Esophagus (tissue), 2 donors: ENCODE measurements at regions not wholly inside any gene's neighbourhood (a gene's known extent, or its start where the extent isn't known, plus 50 kb on each side); places are given as distances from the start of the nearest gene placed in this dataset.

Experiments
- H3K27ac ChIP-seq, 2 donors: one replicate each; pipeline ENCODE4 v1.5.1; 2013; ENCODE audit warnings: low read depth in 2 of 2, mild to moderate bottlenecking in 2 of 2, inconsistent platforms in 1 of 2, low read length in 1 of 2, moderate library complexity in 1 of 2
- H3K27me3 ChIP-seq, 2 donors: one replicate each; pipeline ENCODE4 v1.6.1; 2013; ENCODE audit warnings: low read length in 2 of 2, control low read depth in 1 of 2, mild to moderate bottlenecking in 1 of 2; ENCODE audit not compliant: insufficient read depth in 2 of 2, control insufficient read depth in 1 of 2
- H3K36me3 ChIP-seq, 2 donors: one replicate each; pipeline ENCODE4 v1.6.1; 2013; ENCODE audit warnings: low read length in 1 of 2; ENCODE audit not compliant: control insufficient read depth in 2 of 2, insufficient read depth in 2 of 2
- H3K4me1 ChIP-seq, 2 donors: one replicate each; pipeline ENCODE4 v1.6.1; 2013; ENCODE audit warnings: low read length in 1 of 2; ENCODE audit not compliant: control insufficient read depth in 2 of 2, insufficient read depth in 2 of 2
- H3K4me3 ChIP-seq, 2 donors: one replicate each; pipeline ENCODE4 v1.5.1; 2013; ENCODE audit warnings: low read length in 2 of 2, mild to moderate bottlenecking in 2 of 2, low read depth in 1 of 2, moderate library complexity in 1 of 2
- H3K9me3 ChIP-seq, 2 donors: one replicate each; pipeline ENCODE4 v1.6.1; 2013; ENCODE audit warnings: mild to moderate bottlenecking in 2 of 2, low read depth in 1 of 2, low read length in 1 of 2, moderate library complexity in 1 of 2; ENCODE audit not compliant: control insufficient read depth in 2 of 2, insufficient read depth in 1 of 2
- WGBS, 2 donors: extraction: QIAGEN DNeasy Blood & Tissue Kit; methylation state at CpG; one replicate each; pipeline ENCODE4 v1.1.7; 2013; 5-methylcytosine and 5-hydroxymethylcytosine counted together
- donor health status: healthy with polysubstance abuse.
- donor health status: Bipolar disorder and iron deficiency.

- Histone ChIP-seq H3K9me3 (peaks cover 0 to 2% of the 10 kb centered on the region in 2 donors), H3K4me3 (no peak overlapping the region), H3K4me1 (no peaks in the 10 kb centered on the region), H3K36me3 (no peaks in the 10 kb centered on the region), H3K27me3 (no peaks in the 10 kb centered on the region), H3K27ac (no peak overlapping the region)
- WGBS, 2 donors = 51 to 57% methylated on average over 3 of the region's 3 CpGs
Measured at GRCh38 chr5:152864447-152864846, 459.4 kb upstream of the NMUR2 start.

GRCh38 chr5:152864991-152865390 lies 459.9 kb upstream of the NMUR2 start:
- no peaks in the 10 kb centered on the region for H3K36me3 ChIP-seq
- H3K9me3 ChIP-seq = peaks cover 0 to 2% of the 10 kb centered on the region in 2 donors
- no peaks in the 10 kb centered on the region for H3K4me1 ChIP-seq
- H3K27me3 ChIP-seq = no peaks in the 10 kb centered on the region
- no peak overlapping the region for H3K4me3 ChIP-seq
- H3K27ac ChIP-seq = no peak overlapping the region

DNA sequence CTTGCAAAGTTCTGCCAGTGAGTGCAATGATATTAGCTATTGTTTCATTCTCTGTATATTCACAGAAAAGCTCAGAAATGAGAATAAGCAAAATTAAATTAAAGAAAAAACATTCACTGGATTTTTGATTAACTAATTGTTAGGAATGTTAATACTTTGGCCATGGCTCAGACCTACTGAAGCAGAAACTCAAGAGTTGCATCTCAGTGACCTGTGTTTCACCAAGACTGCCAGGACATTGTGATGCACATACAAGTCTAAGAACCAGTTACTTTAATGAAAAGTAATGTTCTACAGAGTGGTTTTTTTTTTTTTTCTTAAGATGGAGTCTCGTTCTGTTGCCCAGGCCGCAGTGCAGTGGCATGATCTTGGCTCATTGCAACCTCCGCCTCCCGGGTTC lies 464.9 kb upstream of the NMUR2 start:
- 88 to 90% methylated on average over 4 of the region's 4 CpGs for WGBS, 2 donors
- Histone ChIP-seq H3K4me1 (no peaks in the 10 kb centered on the region), H3K27ac (no peak overlapping the region), H3K27me3 (no peaks in the 10 kb centered on the region), H3K9me3 (peaks cover 0 to 2% of the 10 kb centered on the region in 2 donors), H3K36me3 (no peaks in the 10 kb centered on the region), H3K4me3 (no peak overlapping the region)

DNA sequence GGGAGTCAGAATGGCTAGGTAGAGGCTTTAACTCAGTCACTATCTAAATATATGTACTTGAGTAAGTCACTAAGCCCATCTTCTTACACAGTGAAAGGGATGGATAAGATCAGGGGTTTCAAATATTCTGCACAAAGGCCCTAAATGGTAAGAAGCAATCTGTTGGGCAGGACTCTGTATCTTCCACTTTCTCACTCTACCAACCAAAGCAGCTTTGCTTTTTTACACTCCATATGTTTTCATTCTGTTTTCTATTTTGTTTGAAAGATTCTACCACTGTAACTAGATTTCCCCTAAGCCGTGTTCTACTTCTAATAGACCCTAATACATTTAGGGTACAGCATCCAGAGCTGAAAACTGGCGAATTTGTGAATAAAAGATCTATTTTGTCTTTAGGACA lies 477.5 kb upstream of the NMUR2 start:
- no peaks in the 10 kb centered on the region for H3K4me1 ChIP-seq
- WGBS, 2 donors = 56 to 65% methylated on average over 2 of the region's 2 CpGs
- H3K27ac ChIP-seq = no peak overlapping the region
- H3K27me3 ChIP-seq = no peaks in the 10 kb centered on the region
- no peaks in the 10 kb centered on the region for H3K36me3 ChIP-seq
- no peaks in the 10 kb centered on the region for H3K9me3 ChIP-seq
- no peak overlapping the region for H3K4me3 ChIP-seq

DNA sequence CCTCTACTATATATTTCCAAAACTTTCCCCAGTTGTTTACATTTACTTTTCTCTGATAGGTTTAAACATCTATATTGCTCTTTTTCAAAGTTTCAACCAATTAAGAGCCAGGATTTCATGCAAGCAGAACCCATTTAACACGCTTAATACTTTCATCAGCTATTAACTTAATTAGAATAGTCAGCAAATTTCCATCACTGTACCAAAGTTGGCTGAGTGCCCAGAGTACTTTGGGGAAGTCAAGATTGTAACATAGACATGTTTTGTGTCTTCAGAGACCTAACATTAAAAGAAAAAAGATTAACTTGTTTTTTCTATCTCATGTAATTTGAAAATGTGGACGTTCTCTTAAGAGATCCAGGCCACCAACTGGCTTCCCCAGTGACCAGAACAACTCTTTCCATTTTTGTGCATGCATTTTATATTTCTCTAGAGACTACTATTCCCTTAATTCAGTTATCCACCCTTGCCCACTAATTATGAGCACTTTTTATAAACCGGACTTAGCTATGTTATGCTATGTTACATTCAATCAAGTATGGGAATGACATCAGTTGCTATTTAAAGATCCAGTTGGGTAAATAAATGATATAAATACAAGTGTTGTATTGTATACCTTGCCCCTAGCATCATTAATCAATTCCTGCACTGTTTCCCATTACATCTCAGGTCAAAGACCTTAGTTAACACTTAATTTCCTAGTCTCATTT lies 478.1 kb upstream of the NMUR2 start:
- Histone ChIP-seq H3K36me3 (no peaks in the 10 kb centered on the region), H3K9me3 (no peaks in the 10 kb centered on the region), H3K27me3 (no peaks in the 10 kb centered on the region), H3K4me3 (no peak overlapping the region), H3K4me1 (no peaks in the 10 kb centered on the region), H3K27ac (no peak overlapping the region)
- WGBS, 2 donors = 37 to 38% methylated on average over 3 of the region's 3 CpGs

DNA sequence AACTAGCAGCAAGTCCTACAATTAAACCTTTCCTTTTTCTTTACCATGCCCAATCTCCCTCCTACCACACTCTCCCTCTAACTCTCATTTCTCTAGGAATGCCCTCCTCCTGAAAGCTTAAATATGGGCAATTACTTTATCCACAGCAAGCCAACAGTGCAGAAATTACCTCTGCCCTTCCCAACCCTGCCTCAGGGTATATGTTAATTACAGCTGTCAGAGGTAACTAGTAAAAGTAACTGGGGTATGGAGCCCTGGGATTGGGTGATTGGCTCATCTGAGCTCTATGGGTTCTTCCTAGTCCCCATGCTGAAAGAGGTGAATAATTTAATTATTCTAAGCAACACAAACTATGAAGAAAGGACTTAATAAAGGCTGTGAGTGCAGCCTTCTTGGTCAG lies 478.9 kb upstream of the NMUR2 start:
- Histone ChIP-seq H3K4me1 (no peaks in the 10 kb centered on the region), H3K27me3 (no peaks in the 10 kb centered on the region), H3K4me3 (no peak overlapping the region), H3K27ac (no peak overlapping the region), H3K36me3 (no peaks in the 10 kb centered on the region), H3K9me3 (no peaks in the 10 kb centered on the region)

DNA sequence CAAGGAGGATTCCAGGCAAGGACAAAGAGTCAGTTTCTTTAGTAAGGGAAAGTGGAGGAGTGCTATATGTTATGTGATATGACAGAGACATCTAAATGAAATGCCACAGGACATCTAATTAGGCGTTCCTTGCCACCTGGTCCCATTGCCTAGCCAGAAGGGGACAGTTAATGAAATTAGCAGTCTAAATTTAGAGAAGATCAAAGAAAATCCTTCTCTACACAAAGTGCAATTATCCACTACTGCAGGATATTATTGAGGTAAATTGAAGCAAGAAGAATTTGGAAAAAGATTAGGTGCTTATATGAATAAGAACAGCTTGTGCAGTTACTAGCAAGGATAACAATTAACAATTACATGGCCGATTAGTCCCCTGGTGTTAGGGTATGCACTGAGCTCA lies 495.3 kb upstream of the NMUR2 start:
- no peaks in the 10 kb centered on the region for H3K27me3 ChIP-seq
- WGBS, 2 donors = 60 to 65% methylated on average over 2 of the region's 2 CpGs
- H3K9me3 ChIP-seq = no peaks in the 10 kb centered on the region
- no peak overlapping the region for H3K4me3 ChIP-seq
- H3K4me1 ChIP-seq = no peaks in the 10 kb centered on the region
- H3K27ac ChIP-seq = no peak overlapping the region
- no peaks in the 10 kb centered on the region for H3K36me3 ChIP-seq

GRCh38 chr5:152901754-152902153 lies 496.7 kb upstream of the NMUR2 start:
- Histone ChIP-seq H3K36me3 (no peaks in the 10 kb centered on the region), H3K9me3 (no peaks in the 10 kb centered on the region), H3K27ac (no peak overlapping the region), H3K4me3 (no peak overlapping the region), H3K4me1 (no peaks in the 10 kb centered on the region), H3K27me3 (no peaks in the 10 kb centered on the region)
- WGBS, 2 donors = 63 to 71% methylated on average over 2 of the region's 2 CpGs

DNA sequence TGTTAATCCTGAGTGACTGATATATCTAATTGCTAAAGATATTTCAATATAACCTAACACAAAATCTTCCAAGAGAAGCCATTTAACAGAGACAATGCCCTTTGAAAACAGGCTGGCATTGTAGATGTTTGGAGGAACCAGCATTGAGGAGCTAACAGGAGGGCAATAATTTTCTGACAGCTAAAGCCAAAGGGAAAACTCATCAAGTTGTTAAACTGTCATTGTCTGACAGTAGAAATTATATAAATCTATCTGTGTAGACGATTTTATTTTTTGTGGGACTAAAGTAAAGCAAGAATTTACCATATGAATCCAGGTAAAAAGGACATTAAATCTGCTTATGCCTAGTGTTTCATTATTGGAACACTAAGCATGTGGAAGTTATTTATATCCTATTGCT lies 500.2 kb upstream of the NMUR2 start:
- H3K36me3 ChIP-seq = no peaks in the 10 kb centered on the region
- WGBS, 2 donors = 27 to 55% methylated on average over 1 of the region's 1 CpG
- no peak overlapping the region for H3K4me3 ChIP-seq
- no peak overlapping the region for H3K27ac ChIP-seq
- no peaks in the 10 kb centered on the region for H3K9me3 ChIP-seq
- H3K27me3 ChIP-seq = no peaks in the 10 kb centered on the region
- H3K4me1 ChIP-seq = no peaks in the 10 kb centered on the region

DNA sequence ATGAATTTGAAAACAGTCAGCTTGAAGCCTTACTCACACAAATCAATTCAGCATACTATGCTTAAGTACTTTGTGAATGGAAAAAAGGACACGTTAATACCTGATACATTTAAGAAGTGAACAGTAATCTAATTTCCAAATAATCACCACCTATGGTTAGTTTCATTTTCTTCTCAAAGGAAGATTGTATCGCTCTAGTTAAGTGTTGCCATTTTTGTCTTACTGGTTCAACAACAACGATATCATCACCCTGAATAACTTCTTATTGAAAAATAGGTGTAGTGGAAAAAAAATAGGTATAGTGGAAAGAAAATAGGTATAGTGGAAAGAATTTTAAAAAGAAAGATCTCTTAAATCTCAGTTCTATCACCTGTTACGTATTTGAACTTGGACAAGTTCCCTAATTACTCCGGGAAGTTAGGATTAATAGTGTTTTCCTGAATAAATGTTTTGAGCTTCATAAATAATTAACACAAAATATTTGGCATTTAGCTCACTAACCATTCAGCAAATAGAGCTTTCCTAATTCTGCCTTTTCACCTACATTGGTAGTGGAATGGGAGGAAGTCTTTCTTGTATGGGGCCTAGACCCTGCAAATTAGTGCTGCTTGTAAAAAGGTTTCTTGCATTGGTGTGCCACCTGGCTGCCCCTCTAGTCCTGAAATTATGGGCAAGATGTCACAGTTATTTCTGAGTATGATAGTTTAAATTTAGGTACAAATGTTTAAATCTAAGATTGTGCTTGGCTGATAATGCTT lies 502.6 kb upstream of the NMUR2 start:
- no peaks in the 10 kb centered on the region for H3K36me3 ChIP-seq
- WGBS, 2 donors = 63 to 72% methylated on average over 5 of the region's 5 CpGs
- H3K9me3 ChIP-seq = no peaks in the 10 kb centered on the region

More for the DNA sequence above, 502.6 kb upstream of the NMUR2 start:
- Histone ChIP-seq H3K4me3 (no peak overlapping the region), H3K4me1 (no peaks in the 10 kb centered on the region), H3K27me3 (no peaks in the 10 kb centered on the region), H3K27ac (no peak overlapping the region)
